CD14-positive monocyte (primary cell): ENCODE measurements at regions not wholly inside any gene's neighbourhood (a gene's known extent, or its start where the extent isn't known, plus 50 kb on each side); places are given as distances from the start of the nearest gene placed in this dataset.

Experiments used
- DNase-seq, 3 donors: peaks; one replicate each; pipeline ENCODE4 v3.0.0-alpha.2; 2011 to 2022
- H2AFZ ChIP-seq: 2 replicates; pipeline ENCODE4 v1.6.0; 2012; ENCODE audit warnings: mild to moderate bottlenecking, low read depth, low read length, inconsistent platforms; ENCODE audit not compliant: insufficient read depth, poor library complexity, severe bottlenecking
- H3K27ac ChIP-seq, 2 donors: 1 replicate in 1 of 2; 2 replicates in 1 of 2; pipeline ENCODE4 v1.5.1; 2012 to 2013; ENCODE audit warnings: low read length in 2 of 2, control low read depth in 1 of 2, inconsistent platforms in 1 of 2, low read depth in 1 of 2, mild to moderate bottlenecking in 1 of 2
- H3K27me3 ChIP-seq, 2 donors: one replicate each; pipeline versions ENCODE4 v1.6.0 to v1.6.1; 2011 to 2013; ENCODE audit warnings: low read length in 2 of 2; ENCODE audit not compliant: control insufficient read depth in 2 of 2, insufficient read depth in 2 of 2
- H3K36me3 ChIP-seq, 2 donors: replicated peaks in 1 of 2; 1 replicate in 1 of 2; 2 replicates in 1 of 2; pipeline versions ENCODE4 v1.5.1 to v1.6.1; 2012 to 2013; ENCODE audit warnings: low read length in 2 of 2, control low read depth in 1 of 2, inconsistent platforms in 1 of 2, mild to moderate bottlenecking in 1 of 2; ENCODE audit not compliant: insufficient read depth in 2 of 2, control insufficient read depth in 1 of 2
- H3K4me1 ChIP-seq, 2 donors: 1 replicate in 1 of 2; 2 replicates in 1 of 2; pipeline versions ENCODE4 v1.5.1 to v1.6.1; 2012 to 2013; ENCODE audit warnings: low read length in 2 of 2, control low read depth in 1 of 2, inconsistent platforms in 1 of 2, mild to moderate bottlenecking in 1 of 2, moderate library complexity in 1 of 2; ENCODE audit not compliant: insufficient read depth in 2 of 2, control insufficient read depth in 1 of 2
- H3K4me2 ChIP-seq: replicated peaks from 2 replicates; pipeline ENCODE3; 2012; ENCODE audit warnings: low read length, moderate library complexity, mild to moderate bottlenecking; ENCODE audit not compliant: poor library complexity, severe bottlenecking; ENCODE audit errors: extremely low read depth
- H3K4me3 ChIP-seq, 3 experiments: fragments of 200-600 bp in 1 of 3; sonication (generic) in 1 of 3; replicated peaks in 1 of 3; 1 replicate in 2 of 3; 2 replicates in 1 of 3; pipeline ENCODE4 v1.5.1; 2011 to 2013; ENCODE audit warnings: low read length in 3 of 3, mild to moderate bottlenecking in 3 of 3, control low read depth in 2 of 3, low read depth in 2 of 3, inconsistent platforms in 1 of 3, moderate library complexity in 1 of 3
- H3K79me2 ChIP-seq: 2 replicates; pipeline ENCODE4 v1.6.0; 2012; ENCODE audit warnings: mild to moderate bottlenecking, control low read depth, inconsistent platforms, low read length, moderate library complexity; ENCODE audit not compliant: insufficient read depth
- H3K9ac ChIP-seq: 2 replicates; pipeline ENCODE4 v1.6.0; 2017; ENCODE audit warnings: low read length, mild to moderate bottlenecking; ENCODE audit not compliant: insufficient read depth, poor library complexity, severe bottlenecking
- H3K9me3 ChIP-seq, 2 donors: replicated peaks in 1 of 2; 1 replicate in 1 of 2; 2 replicates in 1 of 2; pipeline versions ENCODE4 v1.5.1 to v1.6.1; 2012 to 2013; ENCODE audit warnings: low read length in 2 of 2, control low read depth in 1 of 2; ENCODE audit not compliant: control insufficient read depth in 1 of 2, insufficient read depth in 1 of 2
- H4K20me1 ChIP-seq: 2 replicates; pipeline ENCODE4 v1.6.0; 2012; ENCODE audit warnings: mild to moderate bottlenecking, low read length, control low read depth, moderate library complexity; ENCODE audit not compliant: insufficient read depth
- H3K27ac Mint-ChIP-seq, 7 donors: one replicate each; pipeline ENCODE4 v1.8.0; 2020; ENCODE audit warnings: mild to moderate bottlenecking in 7 of 7, mixed read lengths in 7 of 7, moderate library complexity in 6 of 7, inconsistent platforms in 2 of 7
- H3K27me3 Mint-ChIP-seq, 3 donors: one replicate each; pipeline ENCODE4 v1.8.0; 2021 to 2022; ENCODE audit warnings: low read depth in 3 of 3, mild to moderate bottlenecking in 3 of 3, mixed read lengths in 3 of 3, moderate library complexity in 3 of 3, inconsistent platforms in 1 of 3
- H3K36me3 Mint-ChIP-seq, 2 donors: one replicate each; pipeline ENCODE4 v1.8.0; 2020; ENCODE audit warnings: mixed read lengths in 2 of 2, inconsistent platforms in 1 of 2, mild to moderate bottlenecking in 1 of 2
- H3K4me1 Mint-ChIP-seq: one replicate; pipeline ENCODE4 v1.8.0; 2020; ENCODE audit warnings: mild to moderate bottlenecking, mixed read lengths
- H3K4me3 Mint-ChIP-seq, 2 donors: one replicate each; pipeline ENCODE4 v1.8.0; 2020; ENCODE audit warnings: mild to moderate bottlenecking in 2 of 2, mixed read lengths in 2 of 2, moderate library complexity in 1 of 2
- H3K9me3 Mint-ChIP-seq, 7 donors: one replicate each; pipeline ENCODE4 v1.8.0; 2020 to 2022; ENCODE audit warnings: mixed read lengths in 7 of 7, mild to moderate bottlenecking in 6 of 7, moderate library complexity in 6 of 7, inconsistent platforms in 2 of 7
- CTCF ChIP-seq: fragments of 200-600 bp; IDR thresholded peaks from one replicate; pipeline ENCODE4 v1.8.0; 2022; ENCODE audit warnings: antibody characterized with exemption, mild to moderate bottlenecking
- WGBS: methylation state at CpG from one replicate; pipeline ENCODE4 v1.1.5; 2013; ENCODE audit warnings: missing lambda C conversion rate; ENCODE audit not compliant: insufficient coverage; 5-methylcytosine and 5-hydroxymethylcytosine counted together
- intact Hi-C, 2 donors: fragments of 100-400 bp; cut with micrococcal nuclease; formaldehyde crosslinking; loops; one replicate each; pipeline versions ENCODE4 v1.15.0 to v1.15.1; 2023

GRCh38 chr16:74031551-74031950 is 265.1 kb upstream of the PSMD7 start:
- H3K27me3 Mint-ChIP-seq, result peaks cover 3 to 9% (median 4%) of the 10 kb centered on the region in 3 donors
- Histone ChIP-seq H2AFZ (no peak overlapping the region), H3K27ac (no peak overlapping the region), H3K79me2 (no peaks in the 10 kb centered on the region), H3K4me3 (no peak overlapping the region), H3K9me3 (no peaks in the 10 kb centered on the region), H3K4me2 (no peak overlapping the region), H4K20me1 (no peaks in the 10 kb centered on the region), H3K9ac (no peak overlapping the region), H3K4me1 (no peaks in the 10 kb centered on the region), H3K27me3 (peaks cover 0 to 3% of the 10 kb centered on the region in 2 donors), H3K36me3 (no peaks in the 10 kb centered on the region)
- no peak for DNase-seq
- TF ChIP-seq CTCF, result no peak
- no peak overlapping the region for H3K4me3 Mint-ChIP-seq
- peaks cover 2% of the 10 kb centered on the region for H3K4me1 Mint-ChIP-seq
- intact Hi-C loops, result no loop called here
- H3K36me3 Mint-ChIP-seq, result no peaks in the 10 kb centered on the region
- H3K27ac Mint-ChIP-seq, result no peak overlapping the region
- WGBS, result 92% methylated on average over 4 of the region's 4 CpGs
- peaks cover 0 to 2% (median 0%) of the 10 kb centered on the region in 7 donors for H3K9me3 Mint-ChIP-seq

- peaks cover under 1 to 9% (median 6%) of the 10 kb centered on the region in 3 donors for H3K27me3 Mint-ChIP-seq
- no peak overlapping the region for H3K27ac Mint-ChIP-seq
- H3K9me3 Mint-ChIP-seq, result peaks cover 0 to 2% (median 0%) of the 10 kb centered on the region in 7 donors
- intact Hi-C loops, result no loop called here
- no peak overlapping the region for H3K4me3 ChIP-seq
- no peak for TF ChIP-seq CTCF
- DNase-seq, result no peak
- H3K4me2 ChIP-seq, result no peak overlapping the region
- no peaks in the 10 kb centered on the region for H3K36me3 Mint-ChIP-seq
- no peaks in the 10 kb centered on the region for H3K79me2 ChIP-seq
- peaks cover 2% of the 10 kb centered on the region for H3K4me1 Mint-ChIP-seq
- peaks cover 0 to 3% of the 10 kb centered on the region in 2 donors for H3K27me3 ChIP-seq
- no peak overlapping the region for H3K9ac ChIP-seq
- H3K36me3 ChIP-seq, result no peaks in the 10 kb centered on the region
- H3K4me1 ChIP-seq, result no peaks in the 10 kb centered on the region
- H4K20me1 ChIP-seq, result no peaks in the 10 kb centered on the region
- no peaks in the 10 kb centered on the region for H3K9me3 ChIP-seq
- no peak overlapping the region for H2AFZ ChIP-seq
- no peak overlapping the region for H3K4me3 Mint-ChIP-seq
- H3K27ac ChIP-seq, result no peak overlapping the region
- no CpG with 5 or more reads among the region's 10 CpGs for WGBS
These were observed 266.5 kb upstream of the PSMD7 start for GRCh38 chr16:74030000-74030706.
